ENCODE measurements at regions not wholly inside any gene's neighbourhood (a gene's known extent, or its start where the extent isn't known, plus 50 kb on each side); places are given as distances from the start of the nearest gene placed in this dataset.
"Not testable (repeated sequence)": the region's sequence is repeated elsewhere in the genome, so short reads cannot be mapped to it uniquely, and the experiment has no call there.

GRCh38 chr21:19508442-19508841, 1104.9 kb upstream of the TMPRSS15 start:
- no peak overlapping the region for H3K4me3 Mint-ChIP-seq
- H3K36me3 Mint-ChIP-seq (ENCODE audit: low read depth) = no peaks in the 10 kb centered on the region
- ChIA-PET POLR2A (no interaction called here), CTCF (no interaction called here)
- peaks cover 11% of the 10 kb centered on the region for H3K9me3 Mint-ChIP-seq
- H3K27me3 Mint-ChIP-seq = no peaks in the 10 kb centered on the region
- no peak for DNase-seq
- H3K4me1 Mint-ChIP-seq = no peaks in the 10 kb centered on the region
- no peak overlapping the region for H3K27ac Mint-ChIP-seq

- H3K27me3 Mint-ChIP-seq = no peaks in the 10 kb centered on the region
- H3K4me1 Mint-ChIP-seq = no peaks in the 10 kb centered on the region
- POLR2A ChIA-PET = no interaction called here
- no peak for DNase-seq
- peaks cover 11% of the 10 kb centered on the region for H3K9me3 Mint-ChIP-seq
- no peak overlapping the region for H3K27ac Mint-ChIP-seq
- CTCF ChIA-PET = no interaction called here
- no peak overlapping the region for H3K4me3 Mint-ChIP-seq
- no peaks in the 10 kb centered on the region for H3K36me3 Mint-ChIP-seq (ENCODE audit: low read depth)
Measured at GRCh38 chr21:19508844-19509243, 1105.3 kb upstream of the TMPRSS15 start.

- H3K36me3 Mint-ChIP-seq (ENCODE audit: low read depth) = no peaks in the 10 kb centered on the region
- ChIA-PET POLR2A (no interaction called here), CTCF (no interaction called here)
- peaks cover 17% of the 10 kb centered on the region for H3K9me3 Mint-ChIP-seq
- H3K4me3 Mint-ChIP-seq = no peak overlapping the region
- no peak for DNase-seq
- no peaks in the 10 kb centered on the region for H3K27me3 Mint-ChIP-seq
- no peaks in the 10 kb centered on the region for H3K4me1 Mint-ChIP-seq
- H3K27ac Mint-ChIP-seq = no peak overlapping the region
Measured at GRCh38 chr21:19510057-19510456, 1106.5 kb upstream of the TMPRSS15 start.

DNA sequence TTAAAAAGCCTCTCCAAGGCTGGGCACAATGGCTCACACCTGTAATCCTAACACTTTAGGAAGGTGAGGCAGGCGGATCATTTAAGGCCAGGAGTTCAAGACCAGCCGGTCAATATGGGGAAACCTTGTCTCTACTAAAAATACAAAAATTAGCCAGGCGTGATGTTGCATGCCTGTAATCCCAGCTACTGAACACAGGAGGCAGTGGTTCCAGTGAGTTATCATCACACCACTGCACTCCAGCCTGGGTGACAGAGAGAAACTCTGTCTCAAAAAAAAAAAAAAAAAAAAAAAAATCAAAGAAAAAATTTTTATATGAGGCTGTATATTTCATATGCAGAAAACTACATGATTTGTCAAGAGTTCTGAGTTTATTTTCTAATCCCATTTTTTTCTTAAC, 1107.1 kb upstream of the TMPRSS15 start:
- Mint-ChIP-seq H3K4me1 (no peaks in the 10 kb centered on the region), H3K36me3 (ENCODE audit: low read depth) (no peaks in the 10 kb centered on the region), H3K27me3 (no peaks in the 10 kb centered on the region), H3K9me3 (peaks cover 17% of the 10 kb centered on the region), H3K27ac (no peak overlapping the region), H3K4me3 (no peak overlapping the region)
- ChIA-PET POLR2A (no interaction called here), CTCF (no interaction called here)
- DNase-seq = no peak

DNA sequence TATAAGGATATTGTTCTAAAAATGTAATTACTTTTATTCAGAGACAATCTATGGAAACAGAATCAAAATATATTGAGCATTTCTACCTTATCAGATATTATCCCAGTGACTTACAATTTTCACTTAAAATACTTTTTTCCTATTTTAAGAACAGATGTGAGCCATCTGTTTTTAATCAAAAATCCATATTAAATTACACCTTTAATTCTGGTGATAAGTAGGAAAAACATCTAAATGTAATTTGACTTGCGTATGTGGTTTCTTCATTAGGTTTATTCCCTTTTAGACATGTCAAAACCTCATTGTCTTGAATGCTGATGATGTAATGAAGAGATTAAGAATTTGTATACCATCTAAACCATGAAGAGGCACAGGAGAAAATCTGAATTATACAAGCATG, 1118.8 kb upstream of the TMPRSS15 start:
- POLR2A ChIA-PET = no interaction called here
- Mint-ChIP-seq H3K36me3 (ENCODE audit: low read depth) (no peaks in the 10 kb centered on the region), H3K9me3 (peaks cover 24% of the 10 kb centered on the region), H3K4me1 (no peaks in the 10 kb centered on the region), H3K27ac (no peak overlapping the region), H3K4me3 (no peak overlapping the region), H3K27me3 (no peaks in the 10 kb centered on the region)
- DNase-seq = no peak
- CTCF ChIA-PET = no interaction called here

GRCh38 chr21:19523061-19523460, 1119.5 kb upstream of the TMPRSS15 start:
- Mint-ChIP-seq H3K4me3 (no peak overlapping the region), H3K9me3 (peaks cover 24% of the 10 kb centered on the region), H3K4me1 (no peaks in the 10 kb centered on the region), H3K27me3 (no peaks in the 10 kb centered on the region), H3K36me3 (ENCODE audit: low read depth) (no peaks in the 10 kb centered on the region), H3K27ac (no peak overlapping the region)
- DNase-seq = no peak
- ChIA-PET POLR2A (no interaction called here), CTCF (no interaction called here)

- H3K36me3 Mint-ChIP-seq (ENCODE audit: low read depth) = no peaks in the 10 kb centered on the region
- no peak for DNase-seq
- ChIA-PET POLR2A (no interaction called here), CTCF (no interaction called here)
- peaks cover 24% of the 10 kb centered on the region for H3K9me3 Mint-ChIP-seq
- H3K27me3 Mint-ChIP-seq = no peaks in the 10 kb centered on the region
- H3K4me3 Mint-ChIP-seq = no peak overlapping the region
- no peaks in the 10 kb centered on the region for H3K4me1 Mint-ChIP-seq
- H3K27ac Mint-ChIP-seq = no peak overlapping the region
Measured at GRCh38 chr21:19523746-19524145, 1120.2 kb upstream of the TMPRSS15 start.

DNA sequence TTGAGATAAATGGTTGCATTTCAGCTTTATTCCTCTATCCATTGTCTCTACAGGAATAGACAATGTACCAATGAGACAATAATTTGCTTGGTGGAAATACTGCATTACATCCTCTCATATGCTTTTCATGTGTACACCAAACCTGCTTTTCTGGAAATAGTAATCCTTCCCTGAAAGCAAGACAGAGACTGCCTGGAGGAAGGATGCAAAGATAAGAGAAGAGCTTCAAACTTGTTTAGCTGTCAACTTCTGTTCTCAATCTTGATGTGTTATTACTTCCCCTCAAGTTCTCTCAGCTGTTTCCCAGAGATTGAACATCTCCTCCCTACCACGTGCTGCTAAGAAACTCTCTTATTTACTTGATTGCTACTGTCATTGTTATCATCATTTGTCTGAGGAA, 1125.4 kb upstream of the TMPRSS15 start:
- POLR2A ChIA-PET = no interaction called here
- Mint-ChIP-seq H3K4me3 (no peak overlapping the region), H3K27ac (no peak overlapping the region), H3K9me3 (peaks cover 6% of the 10 kb centered on the region), H3K4me1 (no peaks in the 10 kb centered on the region), H3K36me3 (ENCODE audit: low read depth) (no peaks in the 10 kb centered on the region), H3K27me3 (no peaks in the 10 kb centered on the region)
- no peak for DNase-seq
- CTCF ChIA-PET = no interaction called here

DNA sequence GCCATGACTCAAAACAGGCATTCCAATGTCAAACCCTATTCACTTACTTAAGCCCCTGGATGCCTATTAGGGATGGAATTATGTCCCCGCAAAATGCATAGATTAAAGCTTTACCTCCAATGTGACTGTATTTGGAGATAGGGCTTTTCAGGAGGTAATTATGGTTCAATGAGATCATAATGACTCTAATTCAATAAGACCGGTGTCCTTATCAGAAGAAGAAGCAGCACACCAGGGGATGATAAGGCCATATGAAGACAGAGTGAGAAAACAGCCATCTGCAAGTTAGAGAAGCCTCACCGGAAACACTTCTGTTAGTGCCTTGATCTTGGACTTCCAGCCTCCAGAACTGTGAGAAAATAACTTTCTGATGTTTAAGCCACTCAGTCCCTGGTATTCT, 1131.8 kb upstream of the TMPRSS15 start:
- CTCF ChIA-PET = no interaction called here
- peaks cover 5% of the 10 kb centered on the region for H3K9me3 Mint-ChIP-seq
- no peaks in the 10 kb centered on the region for H3K36me3 Mint-ChIP-seq (ENCODE audit: low read depth)
- POLR2A ChIA-PET = no interaction called here
- H3K27me3 Mint-ChIP-seq = no peaks in the 10 kb centered on the region
- no peaks in the 10 kb centered on the region for H3K4me1 Mint-ChIP-seq
- no peak overlapping the region for H3K4me3 Mint-ChIP-seq
- no peak overlapping the region for H3K27ac Mint-ChIP-seq
- DNase-seq = no peak

DNA sequence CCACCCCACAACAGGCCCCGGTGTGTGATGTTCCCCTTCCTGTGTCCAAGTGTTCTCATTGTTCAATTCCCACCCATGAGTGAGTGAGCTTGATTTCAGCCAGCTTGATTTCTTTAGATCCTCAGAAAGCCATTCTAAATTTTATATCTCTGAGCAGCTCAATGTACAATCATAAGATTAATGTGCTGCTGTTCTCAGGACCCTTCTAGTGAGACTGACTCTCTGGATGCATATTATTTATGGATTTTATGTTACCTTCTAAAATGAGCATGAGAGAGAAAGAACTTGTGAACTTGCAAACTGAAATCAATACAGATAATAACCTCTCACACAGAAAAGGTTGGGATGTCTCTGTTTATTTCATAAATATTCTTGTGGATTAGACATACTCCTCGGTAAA, 1133.5 kb upstream of the TMPRSS15 start:
- DNase-seq = no peak
- Mint-ChIP-seq H3K36me3 (ENCODE audit: low read depth) (no peaks in the 10 kb centered on the region), H3K27me3 (no peaks in the 10 kb centered on the region), H3K27ac (no peak overlapping the region), H3K4me1 (no peaks in the 10 kb centered on the region), H3K4me3 (no peak overlapping the region), H3K9me3 (peaks cover 5% of the 10 kb centered on the region)
- ChIA-PET POLR2A (no interaction called here), CTCF (no interaction called here)

- Mint-ChIP-seq H3K27ac (no peak overlapping the region), H3K4me3 (no peak overlapping the region), H3K36me3 (ENCODE audit: low read depth) (no peaks in the 10 kb centered on the region), H3K27me3 (no peaks in the 10 kb centered on the region), H3K9me3 (peaks cover 12% of the 10 kb centered on the region), H3K4me1 (no peaks in the 10 kb centered on the region)
- ChIA-PET CTCF (no interaction called here), POLR2A (interaction anchor here (0.8 kb wide), 1 partner anchor 14 kb away, joined by 4 read pairs; no protein-coding TSS in a partner anchor)
- DNase-seq = no peak
Measured at GRCh38 chr21:19540287-19540686, 1136.7 kb upstream of the TMPRSS15 start.

- POLR2A ChIA-PET = no interaction called here
- no peak overlapping the region for H3K27ac Mint-ChIP-seq
- CTCF ChIA-PET = interaction anchor here (0.6 kb wide), 1 partner anchor 69 kb away, joined by 4 read pairs; no protein-coding TSS in a partner anchor
- H3K27me3 Mint-ChIP-seq = no peaks in the 10 kb centered on the region
- H3K9me3 Mint-ChIP-seq = peaks cover 16% of the 10 kb centered on the region
- H3K4me1 Mint-ChIP-seq = no peaks in the 10 kb centered on the region
- no peaks in the 10 kb centered on the region for H3K36me3 Mint-ChIP-seq (ENCODE audit: low read depth)
- no peak overlapping the region for H3K4me3 Mint-ChIP-seq
- DNase-seq = no peak
Measured at GRCh38 chr21:19541602-19542001, 1138.0 kb upstream of the TMPRSS15 start.

GRCh38 chr21:19544493-19544892, 1140.9 kb upstream of the TMPRSS15 start:
- not testable (repeated sequence) for H3K4me1 Mint-ChIP-seq

GRCh38 chr21:19547951-19548840, 1144.6 kb upstream of the TMPRSS15 start:
- no peak overlapping the region for H3K4me3 Mint-ChIP-seq
- POLR2A ChIA-PET = no interaction called here
- peaks cover 12% of the 10 kb centered on the region for H3K9me3 Mint-ChIP-seq
- CTCF ChIA-PET = no interaction called here
- no peaks in the 10 kb centered on the region for H3K4me1 Mint-ChIP-seq
- H3K27me3 Mint-ChIP-seq = no peaks in the 10 kb centered on the region
- H3K27ac Mint-ChIP-seq = no peak overlapping the region
- no peaks in the 10 kb centered on the region for H3K36me3 Mint-ChIP-seq (ENCODE audit: low read depth)
- DNase-seq = no peak

More at GRCh38 chr21:19544493-19544892, 1140.9 kb upstream of the TMPRSS15 start:
- H3K36me3 Mint-ChIP-seq (ENCODE audit: low read depth); DNase-seq; POLR2A ChIA-PET; H3K27me3 Mint-ChIP-seq; CTCF ChIA-PET; H3K4me3 Mint-ChIP-seq; H3K27ac Mint-ChIP-seq: not testable (repeated sequence)
- peaks cover 15% of the 10 kb centered on the region for H3K9me3 Mint-ChIP-seq

Measured in activated CD4-positive, alpha-beta T cell treated with anti-CD3 and anti-CD28 coated beads, Interleukin-2, amount 10 ng/mL, durations not matched to agents 7 days and 5 days (primary cell).